Left lung (tissue), 4 donors: ENCODE measurements at regions not wholly inside any gene's neighbourhood (a gene's known extent, or its start where the extent isn't known, plus 50 kb on each side); places are given as distances from the start of the nearest gene placed in this dataset.

ENCODE experiments used
- ATAC-seq: fragments of 200-7000 bp; cut with Tn5 transposase; one replicate; pipeline ENCODE4 v1.9.1; 2020; ENCODE audit warnings: moderate library complexity
- DNase-seq, 4 donors: peaks; one replicate each; pipeline ENCODE4 v3.0.0-alpha.2; 2013 to 2020
- H3K27ac ChIP-seq, 2 donors: fragments of 200-600 bp; sonication (generic) in 1 of 2; one replicate each; pipeline versions ENCODE4 v1.5.0 to v1.8.0; 2020 to 2021
- H3K27me3 ChIP-seq, 2 donors: fragments of 200-600 bp; sonication (generic) in 1 of 2; one replicate each; pipeline versions ENCODE4 v1.5.0 to v1.8.0; 2020 to 2021
- H3K36me3 ChIP-seq, 2 donors: fragments of 200-600 bp; sonication (generic) in 1 of 2; one replicate each; pipeline versions ENCODE4 v1.5.0 to v1.8.0; 2020 to 2021
- H3K4me1 ChIP-seq, 2 donors: fragments of 200-600 bp; one replicate each; pipeline ENCODE4 v1.8.0; 2021
- H3K4me3 ChIP-seq, 2 donors: fragments of 200-600 bp; sonication (generic) in 1 of 2; one replicate each; pipeline versions ENCODE4 v1.5.0 to v1.8.0; 2020 to 2021; ENCODE audit warnings: mild to moderate bottlenecking in 1 of 2
- H3K9me3 ChIP-seq, 2 donors: fragments of 200-600 bp; sonication (generic) in 1 of 2; one replicate each; pipeline versions ENCODE4 v1.5.0 to v1.8.0; 2020 to 2021
- intact Hi-C, 2 donors: fragments of 100-400 bp; cut with DNase I; formaldehyde crosslinking; loops; one replicate each; pipeline versions ENCODE4 v1.11.2 to v1.14.2; 2022
- TF ChIP-seq, protein P1 (sequence below), 2 donors: fragments of 200-600 bp; sonication (generic) in 1 of 2; IDR thresholded peaks; one replicate each; pipeline versions ENCODE4 v1.5.0 to v1.8.0; 2021; ENCODE audit warnings: antibody characterized with exemption in 2 of 2
- donor health status: DM: no; HTN: yes; CAD: no.
- donor health status: DM: no; HTN: no; CAD: no.

DNA sequence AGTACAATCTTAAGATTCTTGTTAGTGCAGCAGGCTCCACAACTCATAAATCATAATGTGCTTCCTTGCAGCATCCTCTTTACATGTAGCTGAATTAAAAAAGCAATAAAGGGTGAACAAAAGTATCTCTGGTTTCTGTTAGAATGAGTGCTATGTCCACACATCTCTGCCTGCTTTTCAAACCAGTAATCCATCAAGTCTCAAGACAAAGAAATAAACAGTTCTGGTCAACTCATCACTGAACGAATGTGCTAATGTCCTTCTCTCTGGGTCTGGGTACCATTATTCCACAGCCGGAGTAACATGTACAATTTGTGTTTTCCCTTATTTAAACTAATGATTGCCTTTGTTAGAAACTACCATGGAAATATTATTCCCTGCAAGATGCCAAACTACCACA, 273.0 kb upstream of the USP15 start:
- Histone ChIP-seq H3K36me3 (no peaks in the 10 kb centered on the region), H3K4me1 (peaks cover 0 to 3% of the 10 kb centered on the region in 2 donors), H3K4me3 (no peak overlapping the region), H3K9me3 (no peaks in the 10 kb centered on the region), H3K27me3 (no peaks in the 10 kb centered on the region), H3K27ac (peak overlapping the region in 1 of 2 donors; percentile 56)
- DNase-seq (no peak), ATAC-seq (no peak)
- TF ChIP-seq, protein P1, sequence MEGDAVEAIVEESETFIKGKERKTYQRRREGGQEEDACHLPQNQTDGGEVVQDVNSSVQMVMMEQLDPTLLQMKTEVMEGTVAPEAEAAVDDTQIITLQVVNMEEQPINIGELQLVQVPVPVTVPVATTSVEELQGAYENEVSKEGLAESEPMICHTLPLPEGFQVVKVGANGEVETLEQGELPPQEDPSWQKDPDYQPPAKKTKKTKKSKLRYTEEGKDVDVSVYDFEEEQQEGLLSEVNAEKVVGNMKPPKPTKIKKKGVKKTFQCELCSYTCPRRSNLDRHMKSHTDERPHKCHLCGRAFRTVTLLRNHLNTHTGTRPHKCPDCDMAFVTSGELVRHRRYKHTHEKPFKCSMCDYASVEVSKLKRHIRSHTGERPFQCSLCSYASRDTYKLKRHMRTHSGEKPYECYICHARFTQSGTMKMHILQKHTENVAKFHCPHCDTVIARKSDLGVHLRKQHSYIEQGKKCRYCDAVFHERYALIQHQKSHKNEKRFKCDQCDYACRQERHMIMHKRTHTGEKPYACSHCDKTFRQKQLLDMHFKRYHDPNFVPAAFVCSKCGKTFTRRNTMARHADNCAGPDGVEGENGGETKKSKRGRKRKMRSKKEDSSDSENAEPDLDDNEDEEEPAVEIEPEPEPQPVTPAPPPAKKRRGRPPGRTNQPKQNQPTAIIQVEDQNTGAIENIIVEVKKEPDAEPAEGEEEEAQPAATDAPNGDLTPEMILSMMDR (IDR thresholded peaks at IDR 0.05), result no peak
- intact Hi-C loops, result no loop called here

DNA sequence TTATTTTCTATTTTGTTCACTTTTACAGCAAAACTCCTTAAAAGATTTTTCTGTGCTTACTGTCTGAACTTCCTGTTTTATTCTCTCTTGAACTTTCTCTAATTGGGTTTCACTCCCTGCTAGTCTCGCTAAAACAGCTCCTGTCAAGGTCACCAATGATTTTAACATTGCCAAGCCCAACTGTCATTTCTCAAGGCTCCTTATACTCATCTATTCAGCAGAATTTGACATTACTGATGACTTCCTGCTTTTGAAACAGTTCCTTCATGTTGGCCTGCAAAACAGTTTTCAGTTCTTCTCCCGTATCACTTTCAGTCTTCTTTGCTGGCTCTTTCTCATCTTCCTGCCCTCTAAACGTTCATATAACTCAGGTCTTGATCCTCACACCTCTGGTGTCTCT, 268.5 kb upstream of the USP15 start:
- H3K27ac ChIP-seq, result peak overlapping the region in 1 of 2 donors; percentile 68
- no peaks in the 10 kb centered on the region for H3K9me3 ChIP-seq
- no peaks in the 10 kb centered on the region for H3K36me3 ChIP-seq
- no peak for ATAC-seq
- intact Hi-C loops, result no loop called here
- TF ChIP-seq, protein P1 (IDR thresholded peaks at IDR 0.05), result no peak
- peaks cover 0 to 3% of the 10 kb centered on the region in 2 donors for H3K4me1 ChIP-seq
- no peak for DNase-seq
- H3K4me3 ChIP-seq, result no peak overlapping the region
- H3K27me3 ChIP-seq, result no peaks in the 10 kb centered on the region

DNA sequence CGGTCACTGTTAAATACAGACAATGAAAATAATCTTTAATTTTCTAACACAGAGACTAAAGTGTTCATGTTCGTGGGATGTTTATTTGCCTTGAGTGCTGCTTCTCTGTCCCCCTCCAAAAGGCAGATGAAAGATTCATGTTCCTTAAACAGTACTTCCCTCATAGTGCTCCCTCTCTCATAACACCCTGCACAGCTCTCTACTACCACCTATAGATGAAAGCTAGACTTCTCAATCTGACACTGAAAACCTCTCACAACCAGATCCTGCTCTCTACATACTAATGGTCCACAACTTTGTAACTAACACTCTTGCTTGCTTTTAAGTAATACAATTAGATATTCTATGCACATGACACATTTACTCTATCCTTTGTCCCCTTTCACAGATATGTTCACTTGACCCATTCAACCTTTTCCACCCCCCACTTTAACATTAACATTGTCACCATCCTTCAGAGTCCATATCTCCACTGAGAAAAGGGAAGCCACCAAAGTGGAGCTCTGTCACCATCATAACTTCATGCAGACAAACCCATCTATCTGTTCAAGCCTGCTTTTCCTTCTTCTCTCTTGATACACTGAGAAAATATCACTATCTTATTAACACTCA, 266.4 kb upstream of the USP15 start:
- Histone ChIP-seq H3K27ac (no peak overlapping the region), H3K4me1 (peaks cover 0 to 6% of the 10 kb centered on the region in 2 donors), H3K36me3 (no peaks in the 10 kb centered on the region), H3K27me3 (no peaks in the 10 kb centered on the region), H3K9me3 (no peaks in the 10 kb centered on the region), H3K4me3 (no peak overlapping the region)
- TF ChIP-seq, protein P1 (IDR thresholded peaks at IDR 0.05), result peak; percentile 55 to 62
- intact Hi-C loops, result no loop called here
- peak; percentile 94 for ATAC-seq
- peak in 1 of 4 donors; percentile 20 for DNase-seq

DNA sequence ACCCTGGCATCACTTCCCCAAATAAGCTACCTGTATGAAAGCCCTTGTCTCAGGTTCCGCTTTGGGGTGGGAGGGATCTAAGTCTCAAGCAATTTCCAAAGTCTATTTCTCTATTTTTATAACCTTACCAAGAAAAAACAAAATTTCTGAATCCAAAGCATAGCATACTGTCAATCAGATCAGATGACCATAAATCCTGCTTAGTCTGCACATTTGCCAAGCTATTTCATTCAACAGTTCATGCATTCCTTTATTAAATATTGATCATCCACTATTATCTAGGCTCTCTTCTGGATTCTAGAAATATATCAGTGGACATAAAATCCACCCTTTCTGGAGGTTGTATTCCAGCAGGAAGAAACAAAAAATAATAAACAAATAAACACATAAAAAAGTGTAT, 263.5 kb upstream of the USP15 start:
- Histone ChIP-seq H3K27me3 (no peaks in the 10 kb centered on the region), H3K36me3 (no peaks in the 10 kb centered on the region), H3K27ac (no peak overlapping the region), H3K9me3 (no peaks in the 10 kb centered on the region), H3K4me3 (no peak overlapping the region), H3K4me1 (peaks cover 0 to 11% of the 10 kb centered on the region in 2 donors)
- TF ChIP-seq, protein P1 (IDR thresholded peaks at IDR 0.05), result no peak
- intact Hi-C loops, result no loop called here
- no peak for DNase-seq
- ATAC-seq, result no peak

DNA sequence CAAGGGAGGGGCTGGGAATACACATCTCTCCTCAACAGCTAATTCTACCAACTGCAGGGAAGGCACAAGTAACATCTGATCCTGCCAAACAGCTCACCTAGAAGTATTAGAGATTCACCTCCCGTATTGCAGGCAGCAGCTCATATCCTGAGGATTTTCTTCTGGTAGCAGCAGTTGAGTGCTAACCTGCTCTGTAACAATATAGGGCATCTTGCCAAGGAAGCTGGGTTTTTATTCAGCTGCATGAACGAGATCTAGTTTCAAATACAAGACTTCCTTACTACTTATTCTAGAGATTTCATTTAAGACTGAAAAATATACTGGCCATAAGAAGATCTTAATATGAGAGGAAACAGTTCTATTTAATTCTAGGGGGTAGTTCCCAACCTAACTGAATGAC, 261.4 kb upstream of the USP15 start:
- H3K27me3 ChIP-seq, result no peaks in the 10 kb centered on the region
- intact Hi-C loops, result no loop called here
- H3K36me3 ChIP-seq, result no peaks in the 10 kb centered on the region
- H3K4me3 ChIP-seq, result no peak overlapping the region
- no peak overlapping the region for H3K27ac ChIP-seq
- peak in 1 of 4 donors; percentile 12 for DNase-seq
- no peaks in the 10 kb centered on the region for H3K9me3 ChIP-seq
- no peak for ATAC-seq
- peaks cover 0 to 9% of the 10 kb centered on the region in 2 donors for H3K4me1 ChIP-seq
- TF ChIP-seq, protein P1 (IDR thresholded peaks at IDR 0.05), result no peak
